HUES64 (cell line): ENCODE measurements at regions not wholly inside any gene's neighbourhood (a gene's known extent, or its start where the extent isn't known, plus 50 kb on each side); places are given as distances from the start of the nearest gene placed in this dataset.

Experiments
- H3K27ac ChIP-seq: 2 replicates; pipeline ENCODE4 v1.7.0; 2013; ENCODE audit warnings: low read depth, low read length, inconsistent platforms
- H3K27me3 ChIP-seq: 2 replicates; pipeline ENCODE4 v1.6.1; 2013; ENCODE audit warnings: mild to moderate bottlenecking, low read length; ENCODE audit not compliant: insufficient read depth
- H3K36me3 ChIP-seq: 2 replicates; pipeline ENCODE4 v1.6.1; 2013; ENCODE audit warnings: mild to moderate bottlenecking, low read length; ENCODE audit not compliant: insufficient read depth
- H3K4me1 ChIP-seq: 2 replicates; pipeline ENCODE4 v1.6.1; 2013; ENCODE audit warnings: mild to moderate bottlenecking, low read length, moderate library complexity; ENCODE audit not compliant: insufficient read depth
- H3K4me3 ChIP-seq: 2 replicates; pipeline ENCODE4 v1.5.1; 2013; ENCODE audit warnings: mild to moderate bottlenecking, low read length, moderate library complexity
- H3K9ac ChIP-seq: 2 replicates; pipeline ENCODE4 v1.6.1; 2013; ENCODE audit warnings: mild to moderate bottlenecking, low read depth, low read length
- H3K9me3 ChIP-seq: 2 replicates; pipeline ENCODE4 v1.6.1; 2013; ENCODE audit warnings: low read depth, low read length; ENCODE audit not compliant: insufficient read depth
- WGBS: fragments of 150-250, 120-280 bp; methylation state at CpG from one replicate; pipeline ENCODE4 v1.1.7; 2013; ENCODE audit warnings: missing lambda C conversion rate; 5-methylcytosine and 5-hydroxymethylcytosine counted together

- Histone ChIP-seq H3K9me3 (no peaks in the 10 kb centered on the region), H3K27ac (no peak overlapping the region)
These were observed 81.7 kb upstream of the RALGPS2 start for GRCh38 chr1:178643349-178643748.

GRCh38 chr1:178643831-178644230 is 81.2 kb upstream of the RALGPS2 start:
- Histone ChIP-seq H3K9ac (no peak overlapping the region), H3K4me1 (peaks cover 21% of the 10 kb centered on the region)

More at GRCh38 chr1:178643349-178643748, 81.7 kb upstream of the RALGPS2 start:
- no peaks in the 10 kb centered on the region for H3K36me3 ChIP-seq
- peaks cover 21% of the 10 kb centered on the region for H3K4me1 ChIP-seq
- no peak overlapping the region for H3K4me3 ChIP-seq
- 88% methylated on average over 4 of the region's 4 CpGs for WGBS
- no peaks in the 10 kb centered on the region for H3K27me3 ChIP-seq
- H3K9ac ChIP-seq, result no peak overlapping the region

GRCh38 chr1:178644308-178645120 is 80.5 kb upstream of the RALGPS2 start:
- Histone ChIP-seq H3K27me3 (no peaks in the 10 kb centered on the region), H3K36me3 (no peaks in the 10 kb centered on the region), H3K4me1 (peaks cover 21% of the 10 kb centered on the region), H3K9me3 (no peaks in the 10 kb centered on the region), H3K27ac (no peak overlapping the region), H3K4me3 (no peak overlapping the region), H3K9ac (no peak overlapping the region)
- WGBS, result 96% methylated on average over 4 of the region's 4 CpGs

More at GRCh38 chr1:178643831-178644230, 81.2 kb upstream of the RALGPS2 start:
- H3K9me3 ChIP-seq, result no peaks in the 10 kb centered on the region
- WGBS, result over 99% methylated on average over 6 of the region's 6 CpGs
- no peaks in the 10 kb centered on the region for H3K36me3 ChIP-seq
- H3K27ac ChIP-seq, result no peak overlapping the region
- no peaks in the 10 kb centered on the region for H3K27me3 ChIP-seq
- H3K4me3 ChIP-seq, result no peak overlapping the region

DNA sequence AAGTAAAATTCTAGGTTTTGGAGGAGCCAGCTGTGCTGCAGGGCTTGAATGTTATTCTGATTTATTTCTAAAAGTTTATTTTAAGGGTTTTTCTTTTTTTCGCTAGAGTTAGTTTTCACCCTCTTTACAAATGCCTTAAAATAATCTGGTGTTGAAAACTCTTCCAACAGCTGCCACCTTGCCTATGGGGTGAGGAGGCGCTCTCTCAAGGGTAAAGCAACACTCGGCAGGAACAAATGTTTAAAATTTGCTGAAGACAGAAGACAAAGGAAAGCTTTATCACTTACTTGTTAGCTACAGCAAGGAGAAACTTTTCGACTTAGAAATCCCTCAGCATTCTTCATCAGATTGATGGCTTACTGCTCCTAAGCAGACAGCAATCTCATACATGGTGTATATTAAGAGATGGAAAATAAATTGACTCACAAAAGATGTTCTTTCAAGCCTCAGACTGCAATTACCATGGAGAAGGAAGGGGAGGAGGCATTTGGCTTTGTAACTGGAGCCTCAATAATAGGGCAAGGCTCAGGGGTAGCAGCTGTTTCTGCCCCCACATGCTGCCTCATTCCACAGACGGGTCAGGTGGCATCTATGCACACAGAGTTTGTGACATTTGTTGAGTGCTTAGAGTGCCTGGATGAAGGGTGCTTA is 79.8 kb upstream of the RALGPS2 start:
- Histone ChIP-seq H3K4me1 (peaks cover 21% of the 10 kb centered on the region), H3K27me3 (no peaks in the 10 kb centered on the region), H3K9ac (peak overlapping the region; percentile 56; the same call in 1 of the 2 replicates), H3K36me3 (no peaks in the 10 kb centered on the region), H3K4me3 (peak overlapping the region; percentile 26; the same call in 1 of the 2 replicates), H3K27ac (no peak overlapping the region), H3K9me3 (no peaks in the 10 kb centered on the region)
- WGBS, result 46% methylated on average over 4 of the region's 5 CpGs

- WGBS, result 100% methylated on average over 1 of the region's 2 CpGs
- Histone ChIP-seq H3K9ac (no peak overlapping the region), H3K27me3 (no peaks in the 10 kb centered on the region), H3K9me3 (no peaks in the 10 kb centered on the region), H3K36me3 (no peaks in the 10 kb centered on the region), H3K4me1 (peaks cover 21% of the 10 kb centered on the region), H3K4me3 (no peak overlapping the region), H3K27ac (no peak overlapping the region)
These were observed 79.2 kb upstream of the RALGPS2 start for GRCh38 chr1:178645808-178646200.

DNA sequence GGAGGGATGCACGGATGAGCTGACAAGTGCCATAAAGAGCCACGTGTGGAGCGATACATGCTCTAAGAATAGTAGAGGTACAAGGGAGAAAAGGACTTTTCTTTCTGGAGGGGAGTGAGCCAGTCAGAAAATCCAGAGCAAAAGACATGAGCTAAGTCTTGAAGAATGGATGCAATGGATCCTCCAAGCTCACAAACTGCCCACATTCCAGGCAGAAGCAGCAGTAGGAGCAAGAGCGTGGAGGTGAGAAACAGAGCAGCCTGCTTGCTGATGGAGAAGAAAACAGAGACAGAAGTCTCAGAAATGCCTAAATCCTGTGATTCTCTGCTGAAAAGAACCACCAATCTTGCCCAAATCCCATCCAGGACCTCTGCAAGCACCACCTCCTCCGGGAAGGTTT is 78.2 kb upstream of the RALGPS2 start:
- H3K4me3 ChIP-seq, result no peak overlapping the region
- no peaks in the 10 kb centered on the region for H3K9me3 ChIP-seq
- WGBS, result 87% methylated on average over 5 of the region's 5 CpGs
- H3K27ac ChIP-seq, result no peak overlapping the region
- H3K9ac ChIP-seq, result no peak overlapping the region
- no peaks in the 10 kb centered on the region for H3K27me3 ChIP-seq
- peaks cover 21% of the 10 kb centered on the region for H3K4me1 ChIP-seq
- no peaks in the 10 kb centered on the region for H3K36me3 ChIP-seq

GRCh38 chr1:178648151-178648550 is 76.9 kb upstream of the RALGPS2 start:
- Histone ChIP-seq H3K36me3 (no peaks in the 10 kb centered on the region), H3K9me3 (no peaks in the 10 kb centered on the region), H3K4me3 (no peak overlapping the region), H3K27me3 (no peaks in the 10 kb centered on the region), H3K27ac (no peak overlapping the region), H3K9ac (no peak overlapping the region), H3K4me1 (peaks cover 17% of the 10 kb centered on the region)
- 93% methylated on average over 10 of the region's 11 CpGs for WGBS

GRCh38 chr1:178649582-178650350 is 75.3 kb upstream of the RALGPS2 start:
- no peak overlapping the region for H3K9ac ChIP-seq
- WGBS, result 98% methylated on average over 8 of the region's 8 CpGs
- H3K36me3 ChIP-seq, result no peaks in the 10 kb centered on the region
- H3K27ac ChIP-seq, result no peak overlapping the region
- H3K4me3 ChIP-seq, result no peak overlapping the region
- H3K9me3 ChIP-seq, result no peaks in the 10 kb centered on the region
- peaks cover 14% of the 10 kb centered on the region for H3K4me1 ChIP-seq
- H3K27me3 ChIP-seq, result no peaks in the 10 kb centered on the region

DNA sequence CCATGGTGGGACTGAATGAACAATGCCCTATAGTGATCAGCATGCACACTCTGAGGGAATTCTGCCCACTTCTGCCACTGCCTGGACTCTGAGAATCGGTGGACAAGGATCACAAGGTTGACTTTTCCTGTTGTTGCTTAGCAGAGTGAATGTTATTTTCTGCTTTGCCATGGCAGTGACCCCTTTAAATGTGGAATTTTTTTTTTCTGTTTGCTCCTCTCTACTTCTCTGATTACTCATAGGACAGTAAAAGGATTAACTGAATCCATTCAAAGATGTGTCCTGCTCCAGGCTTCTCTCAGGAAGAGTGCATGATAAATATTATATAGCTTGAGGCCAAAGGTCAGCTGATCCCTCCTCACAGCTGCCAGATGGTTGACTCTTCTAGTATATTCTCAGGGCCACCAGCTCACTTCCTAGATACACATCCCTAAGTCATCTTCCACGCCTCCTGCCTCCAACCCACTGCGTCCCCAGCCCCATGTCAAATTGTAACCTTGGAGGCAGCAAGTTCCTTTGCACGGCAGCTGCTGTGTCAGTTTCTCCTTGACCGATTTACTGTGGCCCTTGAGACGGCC is 74.0 kb upstream of the RALGPS2 start:
- Histone ChIP-seq H3K27me3 (no peaks in the 10 kb centered on the region), H3K36me3 (no peaks in the 10 kb centered on the region), H3K4me1 (peaks cover under 1% of the 10 kb centered on the region; the same call in 1 of the 2 replicates), H3K9me3 (no peaks in the 10 kb centered on the region), H3K27ac (no peak overlapping the region), H3K9ac (no peak overlapping the region), H3K4me3 (no peak overlapping the region)
- WGBS, result 90% methylated on average over 6 of the region's 6 CpGs

GRCh38 chr1:178651742-178652141 is 73.3 kb upstream of the RALGPS2 start:
- H3K9me3 ChIP-seq, result no peaks in the 10 kb centered on the region
- H3K9ac ChIP-seq, result 0 out of 2 replicates have a peak overlapping the region, but pooled peaks have one; percentile 29
- no peaks in the 10 kb centered on the region for H3K27me3 ChIP-seq
- no peak overlapping the region for H3K4me3 ChIP-seq
- 88% methylated on average over 9 of the region's 9 CpGs for WGBS
- H3K4me1 ChIP-seq, result no peaks in the 10 kb centered on the region; the same call in 1 of the 2 replicates
- H3K36me3 ChIP-seq, result no peaks in the 10 kb centered on the region
- no peak overlapping the region for H3K27ac ChIP-seq
